Fibroblast of skin of scalp (primary cell): ENCODE measurements at regions not wholly inside any gene's neighbourhood (a gene's known extent, or its start where the extent isn't known, plus 50 kb on each side); places are given as distances from the start of the nearest gene placed in this dataset.

Experiments used
- DNase-seq: peaks from one replicate; pipeline ENCODE4 v3.0.0-alpha.2; 2013

- no peak for DNase-seq
These were observed 285.9 kb downstream of the IL15 start for GRCh38 chr4:141922236-141922635.

- no peak for DNase-seq
These were observed 290.0 kb downstream of the IL15 start for GRCh38 chr4:141926406-141926805.

GRCh38 chr4:141932490-141932889 is 296.1 kb downstream of the IL15 start:
- DNase-seq = peak; percentile 70

- no peak for DNase-seq
These were observed 297.6 kb downstream of the IL15 start for GRCh38 chr4:141933978-141934377.

GRCh38 chr4:141955696-141956095 is 319.3 kb downstream of the IL15 start:
- DNase-seq = no peak

- no peak for DNase-seq
These were observed 321.0 kb downstream of the IL15 start for GRCh38 chr4:141957416-141957815.

GRCh38 chr4:141962486-141962885 is 326.1 kb downstream of the IL15 start:
- DNase-seq = no peak

- no peak for DNase-seq
These were observed 335.5 kb downstream of the IL15 start for GRCh38 chr4:141971869-141972268.

GRCh38 chr4:141972950-141973349 is 336.6 kb downstream of the IL15 start:
- DNase-seq = no peak
